ENCODE measurements at regions not wholly inside any gene's neighbourhood (a gene's known extent, or its start where the extent isn't known, plus 50 kb on each side); places are given as distances from the start of the nearest gene placed in this dataset.
"Not testable (repeated sequence)": the region's sequence is repeated elsewhere in the genome, so short reads cannot be mapped to it uniquely, and the experiment has no call there.

DNA sequence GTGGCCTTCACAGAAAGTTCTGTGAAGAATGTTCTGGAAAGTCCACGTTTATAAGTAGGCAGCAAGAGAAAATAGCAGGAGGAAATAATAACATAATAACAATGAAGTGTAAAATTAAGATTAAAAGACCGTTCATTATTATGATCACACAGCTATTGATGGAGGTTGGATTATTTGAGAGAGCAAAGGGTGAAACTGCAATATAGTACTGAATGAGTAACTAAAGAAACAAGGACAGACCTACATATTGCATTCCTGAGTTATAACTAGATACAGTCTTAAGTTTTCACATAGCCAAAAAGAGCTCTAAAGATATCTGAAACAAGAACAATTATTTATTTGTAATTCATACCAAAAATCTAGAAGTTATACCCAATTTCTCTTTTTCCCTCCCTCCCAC, 122.9 kb upstream of the TMEM164 start:
- DNase-seq, result no peak

DNA sequence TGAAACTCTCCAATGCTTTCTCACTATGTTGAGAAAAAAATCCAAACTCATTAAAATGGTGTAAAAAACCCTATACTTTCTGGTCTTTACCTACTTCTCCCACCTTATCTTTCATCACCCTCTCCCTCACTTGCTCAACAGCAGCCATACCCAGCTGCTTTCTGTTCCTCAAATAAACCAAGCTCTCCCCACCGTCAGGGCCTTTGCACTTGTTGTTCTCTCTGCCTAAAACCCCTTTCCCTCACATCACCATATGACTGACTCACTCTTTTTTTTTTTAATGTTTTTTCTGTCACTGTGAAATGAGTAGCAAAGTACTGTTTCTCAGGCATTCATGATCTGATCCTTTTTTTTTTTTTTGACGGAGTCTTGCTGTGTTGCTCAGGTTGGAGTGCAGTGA, 122.3 kb upstream of the TMEM164 start:
- no peak for DNase-seq

DNA sequence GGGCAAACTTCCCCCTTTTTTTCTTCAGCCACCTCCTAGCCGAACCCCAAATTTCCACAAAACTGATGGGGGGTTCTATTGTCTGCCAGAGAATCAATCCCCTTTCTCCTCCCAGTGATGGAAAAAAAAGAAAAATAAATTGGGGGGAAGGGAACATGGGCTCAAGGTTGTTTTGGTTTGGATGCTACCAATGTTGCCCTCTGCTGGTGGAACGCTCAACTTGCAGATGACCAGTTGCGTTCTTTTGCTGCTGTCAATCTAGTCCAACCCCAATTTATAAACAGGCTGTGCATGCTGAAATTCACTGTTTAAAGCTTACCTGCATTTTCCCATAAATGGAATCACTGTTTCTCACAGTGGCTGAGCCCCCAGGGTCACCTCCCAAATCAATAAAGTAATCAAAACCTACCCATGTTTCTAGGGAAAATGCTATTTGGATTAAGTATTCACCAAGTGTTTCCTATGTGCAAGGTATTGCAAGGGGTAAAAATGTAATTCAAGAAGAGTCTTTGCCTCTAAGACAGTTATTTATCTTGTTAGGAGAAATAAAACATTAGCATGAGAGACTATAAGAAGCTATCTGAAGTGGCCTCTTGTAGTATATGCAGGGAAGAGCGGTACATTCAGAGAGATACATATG, 116.7 kb upstream of the TMEM164 start:
- DNase-seq, result no peak

DNA sequence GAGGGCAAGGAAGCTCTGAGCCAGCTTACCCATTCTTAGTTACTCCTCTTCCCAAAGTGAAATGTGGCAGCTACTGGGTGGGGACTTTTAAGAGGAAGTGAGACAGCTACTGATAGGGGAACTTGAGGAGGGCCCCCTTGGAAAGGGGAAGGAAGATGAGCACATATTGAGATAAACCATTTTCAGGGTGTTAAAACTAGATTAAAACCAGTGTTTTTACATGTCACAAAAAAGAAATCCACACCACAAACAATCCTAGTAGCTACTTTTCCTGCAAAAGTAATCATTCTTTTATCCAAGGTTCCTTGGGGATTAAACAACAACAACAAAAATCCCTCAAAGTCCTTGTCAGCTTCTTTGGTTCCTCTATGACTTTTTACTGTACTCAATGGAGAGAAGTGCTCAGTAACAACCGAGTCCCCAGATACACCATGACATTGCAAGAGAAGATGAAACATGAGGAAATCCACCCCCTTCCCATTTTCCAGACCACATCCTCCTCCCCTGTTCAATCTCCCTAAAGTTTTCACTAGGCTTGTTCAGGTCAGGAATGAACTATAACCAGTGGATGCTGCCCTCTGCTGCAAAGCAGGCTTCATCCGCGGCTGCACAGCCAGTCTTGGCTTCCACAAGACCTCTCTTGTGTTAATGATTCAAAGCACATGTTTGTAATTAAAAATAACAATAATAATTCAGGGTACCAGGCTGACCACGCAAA, 113.5 kb upstream of the TMEM164 start:
- no peak for DNase-seq

DNA sequence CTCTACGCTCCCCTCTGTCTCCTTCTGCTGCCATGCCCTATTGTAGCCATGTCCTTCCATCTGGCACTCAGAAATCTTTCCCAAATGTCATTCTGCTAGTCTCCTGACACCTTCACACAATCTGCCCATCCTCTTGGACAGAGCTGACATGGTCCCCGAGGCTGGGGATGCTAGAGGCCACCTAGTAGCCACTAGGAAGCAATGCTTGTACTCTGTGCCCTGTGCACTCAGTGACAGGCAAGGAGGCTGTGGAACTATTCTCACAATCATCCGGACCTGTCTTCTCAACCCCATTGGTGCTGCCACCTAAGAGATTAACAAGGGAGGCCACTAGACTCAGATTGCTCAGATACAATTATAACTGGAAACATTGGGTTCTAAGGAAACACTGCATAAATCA, 112.6 kb upstream of the TMEM164 start:
- DNase-seq, result no peak

DNA sequence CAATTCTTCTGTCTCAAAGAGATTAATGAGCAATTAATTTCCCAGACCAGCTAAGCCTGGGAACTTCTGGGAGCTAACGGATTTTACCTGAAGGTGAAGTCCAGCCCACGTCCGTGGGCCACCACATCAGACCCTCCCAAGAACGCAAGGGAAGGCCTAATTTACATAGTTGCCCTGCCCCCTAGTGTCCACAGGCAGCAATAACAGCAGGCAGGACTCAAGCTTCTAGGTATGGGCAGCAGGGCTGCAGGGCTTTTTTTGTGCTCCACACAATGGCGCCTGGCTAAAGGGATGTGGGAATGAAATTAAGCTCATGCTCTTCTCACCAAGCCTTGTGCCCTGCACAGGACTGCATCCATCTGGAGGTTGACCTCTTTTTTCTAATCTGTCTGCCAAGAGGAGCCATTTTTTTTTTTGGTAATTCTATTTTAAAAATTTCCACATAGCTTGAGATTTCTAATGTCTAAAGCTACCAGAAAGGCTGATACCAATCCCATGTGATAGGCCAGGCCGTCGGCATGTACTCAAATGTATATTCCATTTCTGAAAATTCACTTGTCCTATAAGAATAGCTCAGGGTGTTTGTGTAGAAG, 111.9 kb upstream of the TMEM164 start:
- peak; percentile 61 for DNase-seq

DNA sequence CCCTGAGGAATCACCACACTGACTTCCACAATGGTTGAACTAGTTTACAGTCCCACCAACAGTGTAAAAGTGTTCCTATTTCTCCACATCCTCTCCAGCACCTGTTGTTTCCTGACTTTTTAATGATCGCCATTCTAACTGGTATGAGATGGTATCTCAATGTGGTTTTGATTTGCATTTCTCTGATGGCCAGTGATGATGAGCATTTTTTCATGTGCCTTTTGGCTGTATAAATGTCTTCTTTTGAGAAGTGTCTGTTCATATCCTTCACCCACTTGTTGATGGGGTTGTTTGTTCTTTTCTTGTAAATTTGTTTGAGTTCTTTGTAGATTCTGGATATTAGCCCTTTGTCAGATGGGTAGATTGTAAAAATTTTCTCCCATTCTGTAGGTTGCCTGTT, 106.9 kb upstream of the TMEM164 start:
- DNase-seq, result not testable (repeated sequence)

DNA sequence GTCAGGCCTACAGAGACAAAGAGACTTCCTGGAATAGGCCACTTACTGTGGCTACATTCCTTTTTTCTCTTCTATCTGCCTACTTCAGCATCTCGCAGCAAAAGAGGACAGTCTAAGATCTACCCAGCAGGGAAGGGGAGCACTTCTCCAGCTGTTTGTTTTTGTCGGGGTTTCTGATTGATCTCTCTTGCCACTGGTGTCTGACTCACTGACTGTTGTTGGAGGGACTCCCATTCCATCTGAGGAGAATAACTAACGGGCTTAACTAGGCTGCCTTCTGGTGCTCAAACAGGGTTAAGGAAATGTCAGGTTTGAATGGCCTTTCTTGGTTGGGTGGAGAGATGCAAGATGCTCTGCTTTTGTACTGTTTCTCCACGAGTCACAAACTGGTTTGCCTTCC, 100.2 kb upstream of the TMEM164 start:
- no peak for DNase-seq

DNA sequence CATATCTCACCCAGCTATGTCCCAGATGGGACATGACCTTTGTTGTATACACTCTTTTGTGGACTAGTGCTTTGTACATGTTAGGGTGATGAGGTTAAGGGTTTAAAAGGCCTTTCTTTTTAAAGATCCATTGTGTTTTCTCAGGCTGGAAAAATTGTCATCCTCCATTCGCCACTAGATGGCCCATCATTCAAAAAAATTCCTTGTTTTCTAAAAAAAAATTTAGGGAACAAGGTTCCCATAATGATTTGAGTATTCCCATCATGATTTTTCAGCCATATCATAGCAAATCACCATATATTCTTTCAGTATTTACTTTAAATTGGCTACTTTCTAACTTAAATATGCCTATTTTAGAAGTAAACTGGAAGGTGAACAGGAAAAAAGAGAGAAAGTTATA, 91.9 kb upstream of the TMEM164 start:
- no peak for DNase-seq

DNA sequence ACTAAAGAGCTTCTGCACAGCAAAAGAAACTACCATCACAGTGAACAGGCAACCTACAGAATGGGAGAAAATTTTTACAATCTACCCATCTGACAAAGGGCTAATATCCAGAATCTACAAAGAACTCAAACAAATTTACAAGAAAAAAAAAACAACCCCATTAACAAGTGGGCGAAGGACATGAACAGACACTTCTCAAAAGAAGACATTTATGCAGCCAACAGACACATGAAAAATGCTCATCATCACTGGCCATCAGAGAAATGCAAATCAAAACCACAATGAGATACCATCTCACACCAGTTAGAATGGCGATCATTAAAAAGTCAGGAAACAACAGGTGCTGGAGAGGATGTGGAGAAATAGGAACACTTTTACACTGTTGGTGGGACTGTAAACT, 89.9 kb upstream of the TMEM164 start:
- not testable (repeated sequence) for DNase-seq

DNA sequence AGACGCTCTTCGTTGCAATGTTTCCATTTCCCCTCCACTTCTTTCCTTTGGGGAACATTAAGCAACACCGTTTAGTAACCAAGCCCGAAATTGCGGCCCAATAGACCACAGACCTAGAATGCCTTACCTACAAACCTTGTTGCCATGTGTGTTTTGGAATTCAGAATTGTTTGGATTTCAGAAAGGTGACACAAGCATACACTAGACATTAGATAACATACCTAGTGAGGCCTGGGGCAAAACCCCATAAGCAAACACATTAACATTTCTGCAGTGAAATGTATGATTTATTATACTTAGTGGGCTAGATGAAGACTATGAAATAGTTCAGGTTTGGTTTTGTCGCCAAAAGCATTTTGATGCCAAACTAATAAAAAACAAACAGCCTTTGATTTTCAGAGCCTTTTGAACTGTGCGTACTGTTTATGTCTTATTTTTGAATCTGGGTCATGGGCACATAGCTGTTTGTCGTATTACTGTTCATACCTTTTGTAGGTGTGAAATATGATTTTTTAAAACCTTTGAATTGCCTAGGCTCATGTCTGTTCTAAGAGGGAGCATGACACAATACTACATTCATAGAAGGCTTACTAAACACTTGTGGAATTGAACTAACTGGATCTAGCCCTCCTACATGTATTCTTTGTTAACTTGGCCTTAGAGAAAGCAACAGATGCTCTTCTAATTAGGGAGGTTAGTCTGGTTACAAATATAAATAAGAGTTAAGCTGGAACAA, 88.6 kb upstream of the TMEM164 start:
- DNase-seq, result no peak

DNA sequence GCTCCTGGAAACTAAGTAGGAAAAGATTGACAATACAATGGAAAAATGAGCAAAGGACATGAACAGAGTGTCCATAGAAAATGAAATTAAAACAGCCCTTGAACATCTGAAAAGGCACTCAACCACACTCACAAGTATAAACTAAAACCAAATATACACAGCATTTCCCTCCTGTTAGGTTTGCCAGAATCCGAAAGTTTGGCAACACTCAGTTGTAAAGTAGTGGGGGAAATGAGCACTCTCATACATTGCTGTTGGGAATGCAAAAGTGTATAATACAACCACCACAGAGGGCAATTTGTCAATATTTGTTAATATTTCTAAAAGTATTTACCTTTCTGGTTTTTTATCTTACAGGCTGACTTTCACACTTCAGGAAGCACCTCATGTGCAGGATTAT, 84.2 kb upstream of the TMEM164 start:
- DNase-seq, result no peak

DNA sequence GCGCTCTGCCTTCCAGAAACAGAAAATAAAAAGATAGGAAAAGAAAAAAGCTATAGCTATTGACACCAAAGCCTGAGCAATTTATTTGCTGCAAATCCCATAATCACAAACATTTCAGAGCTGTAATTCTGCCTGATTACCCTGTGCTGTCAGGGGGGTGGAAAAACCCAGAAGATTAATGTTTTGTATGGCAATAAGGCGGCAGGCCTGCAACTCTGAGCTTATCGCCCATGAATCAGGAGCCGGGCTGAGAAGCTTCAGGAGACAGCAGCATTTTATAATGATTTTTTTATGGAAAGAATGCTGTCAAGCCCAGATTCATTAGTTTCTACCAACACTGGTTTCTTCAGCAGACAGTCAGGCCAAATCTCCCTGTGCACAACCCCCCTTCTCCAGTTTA, 82.6 kb upstream of the TMEM164 start:
- DNase-seq, result no peak

DNA sequence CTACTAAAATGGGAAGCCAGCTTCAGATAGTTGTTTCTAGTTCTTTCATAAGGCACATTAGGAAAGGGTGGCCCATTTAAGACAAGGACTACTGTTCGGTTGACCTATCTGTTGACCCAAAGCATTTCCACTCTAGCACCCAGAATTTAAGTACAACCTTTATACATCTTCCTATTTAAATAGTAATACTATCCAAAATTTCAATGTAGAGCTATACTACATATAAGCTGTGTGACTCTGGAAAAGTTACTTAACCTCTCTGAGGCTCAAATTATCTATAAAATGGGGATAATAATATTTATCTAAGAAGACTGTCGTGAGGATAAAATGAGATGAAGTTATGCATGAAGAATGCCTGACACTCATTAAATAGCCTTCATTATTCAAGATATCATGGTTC, 82.0 kb upstream of the TMEM164 start:
- no peak for DNase-seq

DNA sequence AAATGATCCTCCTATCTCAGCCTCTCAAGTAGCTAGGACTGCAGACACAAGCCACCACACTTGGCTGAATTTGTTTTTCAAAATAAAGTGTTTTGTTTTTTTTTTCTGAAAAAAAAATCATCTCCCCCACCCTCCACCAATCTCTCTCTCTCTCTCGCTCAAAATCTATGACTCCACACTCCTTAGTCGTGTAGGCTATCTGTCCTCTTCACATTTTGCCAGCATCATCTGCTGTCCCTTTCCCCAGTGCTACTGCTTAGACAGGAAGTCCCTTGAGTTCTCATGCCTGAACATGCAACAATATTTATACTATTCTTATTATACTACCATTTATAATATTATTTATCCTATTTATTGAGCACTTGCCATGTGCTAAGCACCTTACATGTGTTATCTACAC, 80.7 kb upstream of the TMEM164 start:
- DNase-seq, result no peak

DNA sequence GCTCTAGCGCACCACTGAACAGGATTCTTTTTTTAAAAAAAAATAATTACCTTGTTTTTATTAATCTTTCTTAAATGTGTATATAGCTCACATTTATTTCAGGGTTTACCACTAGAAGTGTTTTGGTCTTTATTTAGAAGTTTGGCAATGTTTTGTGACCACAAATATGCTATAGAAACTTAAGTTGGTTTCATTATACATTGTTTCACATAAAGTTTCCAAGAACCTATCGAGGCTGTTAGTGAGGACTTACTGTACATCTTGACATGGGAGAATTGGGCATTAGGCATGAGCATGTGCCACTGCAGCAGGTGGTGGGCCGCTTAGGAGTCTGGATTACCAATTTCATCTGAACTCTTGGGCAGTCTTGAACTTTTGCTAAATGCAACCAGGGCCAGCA, 77.9 kb upstream of the TMEM164 start:
- not testable (repeated sequence) for DNase-seq

DNA sequence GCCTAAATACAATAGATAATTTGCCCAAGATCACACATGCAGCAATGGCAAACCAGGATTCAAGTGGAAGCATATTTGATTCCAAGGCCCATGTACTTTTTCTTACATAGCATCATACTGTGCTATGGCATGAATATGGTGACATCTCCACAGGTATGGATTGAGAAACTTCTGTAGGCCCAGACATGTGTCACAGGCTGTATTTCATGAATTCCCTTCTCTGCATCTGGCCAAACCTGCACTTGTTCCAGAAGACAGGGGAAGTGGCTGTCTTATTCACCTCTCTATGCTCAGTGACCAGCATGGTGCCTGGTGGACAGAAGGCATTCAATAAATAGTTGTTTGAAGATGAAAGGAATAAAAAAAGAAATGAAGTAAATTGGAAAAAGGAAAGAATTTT, 77.3 kb upstream of the TMEM164 start:
- DNase-seq, result no peak

DNA sequence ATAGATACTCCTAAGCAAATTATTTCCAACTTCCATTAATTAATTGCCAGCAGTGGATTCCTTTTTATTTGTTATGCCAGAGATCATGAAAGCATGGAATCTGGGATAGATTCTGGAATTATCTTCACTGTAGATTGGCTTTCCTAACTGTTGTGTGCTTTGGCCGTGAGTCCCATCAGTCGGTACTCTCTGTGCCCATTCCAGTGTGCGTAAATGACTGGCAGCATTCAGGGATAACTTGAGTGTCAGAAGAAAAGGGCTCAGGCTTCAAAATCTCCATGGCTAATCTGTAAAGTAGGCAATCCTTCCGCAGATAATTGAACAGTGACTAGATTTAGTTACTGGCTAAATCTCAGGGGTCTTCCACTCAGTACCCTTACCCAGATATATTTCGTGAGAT, 76.8 kb upstream of the TMEM164 start:
- DNase-seq, result no peak

DNA sequence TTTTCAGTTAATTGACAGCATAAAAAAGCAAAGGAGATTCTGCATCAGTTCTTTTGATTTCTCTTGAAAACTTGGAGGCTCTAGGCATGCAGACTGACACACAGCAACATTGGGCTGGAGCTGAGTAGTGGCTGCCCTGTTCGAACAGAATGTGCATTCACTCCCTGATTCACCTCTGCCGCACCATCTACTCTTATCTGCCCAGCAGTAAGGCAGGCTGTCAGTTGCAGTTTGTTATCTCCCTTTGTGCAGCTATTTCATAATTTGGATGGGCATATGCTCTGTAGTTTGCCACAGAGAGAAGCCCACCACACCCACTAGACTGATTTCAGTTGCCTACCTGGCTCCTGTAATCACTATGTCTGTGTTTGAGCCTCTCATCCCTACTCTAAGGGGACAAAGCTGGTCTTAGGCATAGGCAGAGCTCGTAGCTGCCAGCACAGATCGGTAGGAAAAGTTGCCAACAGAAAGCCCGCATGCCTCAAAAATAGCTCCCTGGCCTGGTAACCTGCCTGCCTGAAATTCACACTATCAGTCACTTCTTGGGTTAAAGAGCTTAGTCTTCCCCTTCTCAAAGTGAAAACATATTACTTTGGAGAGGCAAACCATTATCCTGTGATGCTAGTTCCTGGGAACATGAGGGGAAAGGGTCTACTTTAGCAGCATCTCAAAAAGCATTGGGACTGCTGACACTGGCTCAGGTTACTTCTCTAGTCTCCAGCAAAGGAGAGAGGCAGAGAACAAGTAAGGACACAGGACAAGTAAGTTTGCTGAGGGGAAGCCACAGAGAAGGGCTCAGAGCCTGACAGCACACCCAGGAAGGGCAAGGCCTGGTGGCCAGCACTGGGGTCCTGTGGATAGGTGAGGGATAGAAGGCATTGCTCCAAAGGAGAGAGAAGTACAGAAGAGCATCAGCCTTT, 75.9 kb upstream of the TMEM164 start:
- DNase-seq, result no peak

DNA sequence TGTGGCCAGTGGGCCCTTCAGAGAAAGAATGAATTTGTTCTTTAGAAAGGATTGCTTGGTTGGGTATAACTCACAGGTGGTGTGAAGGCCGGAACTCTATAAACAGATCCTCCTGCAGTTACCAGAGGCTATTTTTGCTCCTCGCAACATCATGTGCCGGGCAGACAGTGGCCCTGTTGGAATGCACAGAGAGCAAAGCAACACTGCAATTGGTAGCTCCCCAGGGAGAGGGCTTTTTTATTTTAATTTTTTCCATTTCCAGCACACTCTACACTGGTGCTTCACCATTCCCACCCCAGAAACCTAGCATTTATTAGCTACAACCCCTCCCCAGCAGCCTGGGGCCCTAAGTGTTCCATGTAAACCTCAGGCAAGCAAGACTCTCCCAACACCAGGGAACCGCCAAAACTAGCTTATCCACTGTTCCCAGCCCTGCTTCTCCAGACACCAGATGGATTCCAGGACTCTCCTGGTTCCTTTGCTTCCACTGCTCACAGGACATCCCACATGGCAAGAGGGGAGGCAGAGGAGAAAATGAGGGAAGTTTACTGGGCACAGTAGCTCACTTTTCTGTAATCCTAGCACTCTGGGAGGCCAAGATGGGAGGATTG, 75.1 kb upstream of the TMEM164 start:
- DNase-seq, result no peak

DNA sequence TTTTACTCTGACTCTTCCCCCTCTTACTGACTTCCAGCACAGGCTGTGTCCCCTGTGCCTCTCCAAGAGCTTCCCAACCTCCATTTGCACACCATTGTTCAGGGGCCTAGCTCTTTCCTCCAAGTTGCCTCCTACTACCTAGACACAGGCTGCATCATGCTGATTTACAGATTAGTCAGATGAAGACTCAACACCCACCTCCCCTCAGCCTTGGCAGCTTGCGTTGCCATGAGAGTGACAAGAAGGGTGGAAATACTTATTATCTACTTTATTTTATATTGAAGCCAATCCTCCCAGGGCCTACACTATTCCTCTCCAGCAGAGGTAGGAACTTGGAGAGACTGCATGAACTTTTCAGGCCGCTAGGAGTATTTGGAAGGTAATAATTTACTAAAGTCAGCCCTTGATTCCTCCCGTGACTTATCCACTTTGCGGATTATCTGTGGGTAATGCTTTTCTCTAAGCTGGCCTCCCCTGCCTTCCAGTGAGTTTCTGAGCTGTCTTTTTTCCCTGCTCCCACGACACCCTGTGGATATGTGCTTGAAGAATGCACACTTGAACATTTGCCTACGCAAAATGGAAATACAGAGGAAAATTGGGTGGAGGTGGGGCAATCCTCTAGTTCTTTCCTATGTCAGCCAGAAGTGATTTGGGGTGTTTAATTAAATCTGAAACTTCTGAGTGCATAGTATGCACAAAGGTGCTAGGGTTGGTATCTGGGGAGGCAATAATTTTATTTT, 74.1 kb upstream of the TMEM164 start:
- DNase-seq, result no peak

Data from left kidney (tissue), 1 donor.